LNCAP (cell line): ENCODE measurements at regions not wholly inside any gene's neighbourhood (a gene's known extent, or its start where the extent isn't known, plus 50 kb on each side); places are given as distances from the start of the nearest gene placed in this dataset.

ENCODE experiments used
- CTCF ChIP-seq: fragments of 450-650 bp; IDR thresholded peaks from 2 replicates; pipeline ENCODE4 v1.5.1; 2017; ENCODE audit warnings: mild to moderate bottlenecking

- no peak for TF ChIP-seq CTCF
These were observed 678.7 kb downstream of the PLCL1 start for GRCh38 chr2:198483051-198483450.

GRCh38 chr2:198479065-198479464 is 674.7 kb downstream of the PLCL1 start:
- no peak for TF ChIP-seq CTCF

- TF ChIP-seq CTCF = no peak
These were observed 674.0 kb downstream of the PLCL1 start for GRCh38 chr2:198478361-198478760.

GRCh38 chr2:198476007-198476406 is 671.6 kb downstream of the PLCL1 start:
- no peak for TF ChIP-seq CTCF

GRCh38 chr2:198471291-198471690 is 666.9 kb downstream of the PLCL1 start:
- TF ChIP-seq CTCF = no peak

DNA sequence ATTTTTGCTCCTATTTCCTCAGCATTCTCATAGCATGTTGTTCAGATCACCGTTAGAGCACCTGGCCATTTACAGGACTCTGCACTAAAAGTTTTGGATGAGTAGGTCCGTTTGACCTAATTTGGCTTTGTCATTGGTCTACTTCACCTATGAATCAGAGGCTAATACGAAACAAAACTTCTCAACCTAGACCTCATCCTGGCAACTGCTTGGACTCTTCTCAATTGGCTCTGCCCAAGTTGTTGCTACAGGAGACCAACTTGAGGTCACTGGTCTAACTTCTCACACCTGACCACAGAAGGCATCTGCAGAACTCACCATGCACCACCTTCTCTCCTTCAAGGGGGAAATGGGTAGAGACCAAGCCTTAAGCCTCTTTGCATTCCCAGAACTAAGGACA is 663.7 kb downstream of the PLCL1 start:
- TF ChIP-seq CTCF = no peak

DNA sequence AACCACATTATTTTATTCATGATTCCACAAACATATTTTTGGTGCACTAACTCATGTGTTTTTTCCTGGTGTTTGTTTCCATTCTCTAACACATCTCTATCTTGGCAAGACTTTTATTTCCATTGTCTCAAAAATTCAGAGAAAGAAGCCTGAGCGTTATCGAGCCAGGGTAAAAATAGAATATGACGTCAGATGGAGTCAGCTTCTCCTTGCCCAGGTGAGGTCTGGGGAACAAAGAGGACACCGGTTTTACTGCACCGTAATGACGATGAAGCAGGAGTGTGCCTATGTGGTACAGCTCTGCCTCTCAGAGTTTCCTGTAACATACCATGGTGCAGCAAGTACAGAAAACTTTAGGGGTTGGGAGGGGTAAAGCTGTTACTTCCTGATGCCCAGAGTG is 661.6 kb downstream of the PLCL1 start:
- no peak for TF ChIP-seq CTCF

GRCh38 chr2:198456418-198456817 is 652.0 kb downstream of the PLCL1 start:
- no peak for TF ChIP-seq CTCF
